ENCODE measurements at regions not wholly inside any gene's neighbourhood (a gene's known extent, or its start where the extent isn't known, plus 50 kb on each side); places are given as distances from the start of the nearest gene placed in this dataset.

DNA sequence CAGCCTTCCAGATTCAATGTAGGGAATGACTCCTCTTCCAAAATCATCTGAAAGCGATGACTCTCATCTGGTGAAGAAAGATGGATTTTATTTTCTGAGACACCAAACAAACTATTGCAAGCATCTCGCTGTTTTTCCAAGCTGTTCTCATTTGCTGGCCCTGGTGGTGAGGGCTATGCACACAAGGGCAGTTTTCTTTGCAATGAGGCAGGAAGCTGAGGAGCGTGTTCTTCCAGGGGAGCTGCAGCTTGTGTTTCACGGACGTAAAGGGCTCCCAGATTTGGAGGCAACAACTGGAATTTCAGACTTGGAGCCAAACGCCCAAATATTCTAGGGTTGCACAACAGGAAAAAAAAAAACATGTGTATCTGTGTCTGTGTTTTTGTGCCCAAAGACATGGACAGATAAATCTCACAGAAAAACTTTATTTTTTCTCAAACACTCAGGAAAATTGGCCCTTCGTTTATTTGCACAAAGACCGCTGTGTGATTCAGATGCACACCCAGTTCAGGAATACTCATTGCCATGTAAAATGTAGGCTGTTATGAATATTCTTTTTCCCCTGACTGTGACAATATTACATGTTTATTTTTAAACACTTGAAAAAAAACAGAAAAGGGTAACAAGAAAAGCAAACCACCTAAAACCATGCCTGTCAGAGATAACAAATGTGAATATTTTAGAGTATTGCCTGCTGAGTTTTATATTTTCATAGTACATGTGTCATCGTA lies 151.3 kb downstream of the GAS1 start:
- TF ChIP-seq CTCF (IDR thresholded peaks at IDR 0.05), result no peak

DNA sequence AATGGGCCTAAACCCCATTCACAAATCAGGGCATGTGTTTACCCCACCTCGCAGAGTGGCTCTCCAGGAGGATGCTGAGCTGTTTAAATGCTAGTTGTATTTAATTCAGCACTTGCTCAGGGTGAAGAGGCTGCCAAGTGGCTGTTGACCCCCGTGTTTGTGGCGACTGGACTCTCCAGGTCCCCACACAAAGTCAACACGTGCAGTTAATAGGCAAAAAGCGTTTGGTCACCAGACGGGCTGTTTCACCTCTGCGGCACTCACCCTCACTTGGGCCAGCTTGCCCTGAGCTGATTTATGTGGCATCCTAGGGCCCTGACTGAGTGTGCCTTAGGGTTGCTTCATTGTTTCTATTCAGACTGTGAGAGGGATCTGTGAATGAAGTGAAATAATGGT lies 152.3 kb downstream of the GAS1 start:
- no peak for TF ChIP-seq CTCF (IDR thresholded peaks at IDR 0.05)

DNA sequence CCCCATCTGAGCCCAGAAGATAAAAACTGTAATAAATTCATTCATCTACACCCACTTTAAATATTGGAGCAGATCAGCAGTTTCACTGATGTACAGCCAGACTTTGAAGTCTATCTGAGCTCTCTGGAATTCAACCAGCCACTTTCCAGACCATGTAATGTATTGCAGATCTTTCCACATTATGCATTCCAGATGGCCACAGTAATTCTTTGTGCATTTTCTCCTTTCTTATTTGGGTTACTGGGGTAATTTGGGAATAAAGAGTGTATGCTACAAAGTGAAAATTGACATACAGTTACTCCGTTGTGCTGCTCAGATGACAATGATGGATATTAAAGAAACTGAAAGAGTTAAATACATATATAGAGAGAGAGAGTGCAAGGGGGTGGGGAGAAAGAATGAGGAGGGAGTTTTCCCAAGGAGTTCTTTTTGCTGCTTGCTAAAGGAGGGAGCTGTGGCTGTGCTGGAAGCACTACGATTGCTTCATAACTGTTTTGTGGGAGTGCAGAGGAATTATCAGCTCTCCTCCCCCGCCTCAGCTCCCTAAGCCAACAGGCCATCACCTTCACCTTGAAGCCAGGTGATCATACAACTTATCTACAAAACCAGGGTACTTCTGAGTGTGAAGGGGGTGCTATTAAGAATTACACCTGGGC lies 152.8 kb downstream of the GAS1 start:
- TF ChIP-seq CTCF (IDR thresholded peaks at IDR 0.05), result no peak

DNA sequence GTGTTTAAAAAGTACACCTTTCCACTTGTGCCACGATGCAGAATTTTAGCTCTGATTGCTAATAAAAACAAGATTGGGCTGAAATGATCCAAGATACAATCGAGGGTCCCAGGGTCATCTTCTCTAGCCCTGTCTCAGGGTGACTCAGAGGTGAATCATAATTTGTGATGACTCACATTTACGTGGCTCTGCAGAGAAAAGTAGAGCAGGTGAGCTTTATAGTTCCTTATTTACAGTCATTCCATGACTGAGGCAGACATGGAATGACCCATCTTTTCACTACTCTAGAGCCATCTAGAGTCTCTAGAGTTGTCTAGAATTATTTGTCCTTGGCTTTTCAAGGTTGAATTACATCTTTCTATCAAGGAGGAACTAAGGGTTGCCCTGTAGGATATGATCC lies 155.2 kb downstream of the GAS1 start:
- no peak for TF ChIP-seq CTCF (IDR thresholded peaks at IDR 0.05)

- no peak for TF ChIP-seq CTCF (IDR thresholded peaks at IDR 0.05)
Measured at GRCh38 chr9:86790805-86791204, 156.5 kb downstream of the GAS1 start.

DNA sequence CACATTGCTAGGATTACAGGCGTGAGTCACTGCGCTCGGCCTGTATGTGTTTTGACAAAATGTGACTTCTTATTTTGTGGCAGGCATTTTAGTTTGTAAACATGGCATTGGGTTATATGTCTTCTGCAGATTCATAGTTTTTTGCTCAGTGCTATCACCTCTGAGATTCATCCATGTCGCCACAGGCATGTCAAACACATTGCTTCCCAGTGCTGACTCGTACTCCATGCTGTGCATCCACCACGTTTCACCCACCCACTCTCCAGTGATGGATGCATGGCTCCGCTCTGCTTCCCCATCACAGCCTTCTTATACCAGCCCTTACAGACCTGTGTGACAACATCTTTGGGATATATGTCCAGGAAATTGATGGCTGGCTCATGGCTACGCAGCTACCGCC lies 158.8 kb downstream of the GAS1 start:
- TF ChIP-seq CTCF (IDR thresholded peaks at IDR 0.05), result no peak

DNA sequence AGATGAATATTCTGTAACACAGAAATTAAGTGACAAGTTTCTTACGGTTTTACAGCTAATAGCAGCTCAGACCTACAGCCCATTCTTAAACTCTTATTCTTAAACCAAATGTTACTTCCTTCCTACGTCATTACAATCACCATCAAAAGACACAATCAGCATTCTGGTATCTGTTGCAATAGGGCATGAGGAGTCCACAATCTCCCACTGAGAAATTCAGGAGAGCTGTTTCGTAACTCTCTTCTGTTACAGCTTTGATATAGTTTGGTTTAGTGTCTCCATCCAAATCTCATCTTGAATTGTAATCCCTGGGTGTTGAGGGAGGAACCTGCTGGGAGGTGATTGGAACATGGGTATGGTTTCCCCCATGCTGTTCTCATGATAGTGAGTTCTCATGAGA lies 163.4 kb downstream of the GAS1 start:
- TF ChIP-seq CTCF (IDR thresholded peaks at IDR 0.05), result no peak
